GM23338 (cell line): ENCODE measurements at regions not wholly inside any gene's neighbourhood (a gene's known extent, or its start where the extent isn't known, plus 50 kb on each side); places are given as distances from the start of the nearest gene placed in this dataset.

Experiments
- CREB1 ChIP-seq: fragments of 250-450 bp; sonication (Bioruptor Pico); IDR thresholded peaks from 2 replicates; pipeline ENCODE4 v1.5.0; 2020; ENCODE audit warnings: low read depth, mild to moderate bottlenecking, moderate library complexity
- EZH2 ChIP-seq: fragments of 200-600 bp; sonication (generic); IDR thresholded peaks from one replicate; pipeline ENCODE4 v1.8.0; 2017; ENCODE audit warnings: antibody characterized with exemption, mild to moderate bottlenecking, low read depth; ENCODE audit not compliant: unreplicated experiment
- EZH2phosphoT487 ChIP-seq: fragments of 200-600 bp; sonication (generic); IDR thresholded peaks from one replicate; pipeline ENCODE4 v1.8.1; 2018; ENCODE audit warnings: antibody characterized with exemption; ENCODE audit not compliant: unreplicated experiment
- NANOG ChIP-seq: IDR thresholded peaks from 2 replicates; pipeline ENCODE4 v1.6.1; 2016; ENCODE audit warnings: antibody characterized with exemption, borderline replicate concordance
- POLR2AphosphoS5 ChIP-seq: IDR thresholded peaks from 2 replicates; pipeline ENCODE4 v1.6.1; 2016; ENCODE audit warnings: antibody characterized with exemption, low read depth
- STAT1 ChIP-seq: IDR thresholded peaks from one replicate; pipeline ENCODE4 v1.6.1; 2016; ENCODE audit warnings: antibody characterized with exemption; ENCODE audit not compliant: unreplicated experiment
- ZNF114 ChIP-seq: fragments of 250-450 bp; sonication (Bioruptor Pico); IDR thresholded peaks from 2 replicates; pipeline ENCODE4 v1.5.0; 2020; ENCODE audit warnings: mild to moderate bottlenecking, moderate library complexity
- ZNF331 ChIP-seq: fragments of 250-450 bp; sonication (Bioruptor Pico); IDR thresholded peaks from 2 replicates; pipeline ENCODE4 v1.5.0; 2020; ENCODE audit warnings: low read depth, mild to moderate bottlenecking, moderate library complexity
- TF ChIP-seq, protein P1 (sequence below), 2 experiments: fragments of 200-600 bp in 1 of 2; sonication (generic) in 1 of 2; conservative IDR thresholded peaks; 2 replicates each; pipeline versions ENCODE4 v1.5.1 to v1.6.1; 2016 to 2017; ENCODE audit warnings: antibody characterized with exemption in 2 of 2, low read depth in 2 of 2, mild to moderate bottlenecking in 2 of 2, moderate library complexity in 1 of 2
- TF ChIP-seq, protein P2 (sequence below): IDR thresholded peaks from one replicate; pipeline ENCODE4 v1.6.1; 2018; ENCODE audit warnings: antibody characterized with exemption; ENCODE audit not compliant: unreplicated experiment

DNA sequence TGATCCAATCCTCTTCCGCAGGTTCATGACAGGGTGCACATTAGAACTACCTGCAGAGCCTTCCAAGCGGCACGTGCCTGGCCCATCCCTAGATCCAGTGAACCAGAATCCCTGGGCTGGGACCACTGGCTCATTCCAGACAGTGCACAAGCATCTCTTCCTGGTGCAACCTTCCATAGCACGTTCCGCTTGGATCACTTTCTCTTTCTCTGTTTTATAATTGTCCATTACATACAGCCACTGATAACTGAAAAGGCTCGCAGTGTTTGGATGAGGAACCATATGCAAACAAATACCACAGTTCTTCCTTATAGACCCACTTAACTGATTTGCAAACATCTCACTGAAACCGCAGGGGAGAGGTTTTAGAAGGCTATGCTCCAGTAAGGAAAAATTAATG lies 59.6 kb upstream of the DDR1 start:
- TF ChIP-seq, protein P1, sequence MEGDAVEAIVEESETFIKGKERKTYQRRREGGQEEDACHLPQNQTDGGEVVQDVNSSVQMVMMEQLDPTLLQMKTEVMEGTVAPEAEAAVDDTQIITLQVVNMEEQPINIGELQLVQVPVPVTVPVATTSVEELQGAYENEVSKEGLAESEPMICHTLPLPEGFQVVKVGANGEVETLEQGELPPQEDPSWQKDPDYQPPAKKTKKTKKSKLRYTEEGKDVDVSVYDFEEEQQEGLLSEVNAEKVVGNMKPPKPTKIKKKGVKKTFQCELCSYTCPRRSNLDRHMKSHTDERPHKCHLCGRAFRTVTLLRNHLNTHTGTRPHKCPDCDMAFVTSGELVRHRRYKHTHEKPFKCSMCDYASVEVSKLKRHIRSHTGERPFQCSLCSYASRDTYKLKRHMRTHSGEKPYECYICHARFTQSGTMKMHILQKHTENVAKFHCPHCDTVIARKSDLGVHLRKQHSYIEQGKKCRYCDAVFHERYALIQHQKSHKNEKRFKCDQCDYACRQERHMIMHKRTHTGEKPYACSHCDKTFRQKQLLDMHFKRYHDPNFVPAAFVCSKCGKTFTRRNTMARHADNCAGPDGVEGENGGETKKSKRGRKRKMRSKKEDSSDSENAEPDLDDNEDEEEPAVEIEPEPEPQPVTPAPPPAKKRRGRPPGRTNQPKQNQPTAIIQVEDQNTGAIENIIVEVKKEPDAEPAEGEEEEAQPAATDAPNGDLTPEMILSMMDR (conservative IDR thresholded peaks at IDR 0.05; ENCODE audit: low read depth in 2 of 2): no peak
- TF ChIP-seq, protein P2, sequence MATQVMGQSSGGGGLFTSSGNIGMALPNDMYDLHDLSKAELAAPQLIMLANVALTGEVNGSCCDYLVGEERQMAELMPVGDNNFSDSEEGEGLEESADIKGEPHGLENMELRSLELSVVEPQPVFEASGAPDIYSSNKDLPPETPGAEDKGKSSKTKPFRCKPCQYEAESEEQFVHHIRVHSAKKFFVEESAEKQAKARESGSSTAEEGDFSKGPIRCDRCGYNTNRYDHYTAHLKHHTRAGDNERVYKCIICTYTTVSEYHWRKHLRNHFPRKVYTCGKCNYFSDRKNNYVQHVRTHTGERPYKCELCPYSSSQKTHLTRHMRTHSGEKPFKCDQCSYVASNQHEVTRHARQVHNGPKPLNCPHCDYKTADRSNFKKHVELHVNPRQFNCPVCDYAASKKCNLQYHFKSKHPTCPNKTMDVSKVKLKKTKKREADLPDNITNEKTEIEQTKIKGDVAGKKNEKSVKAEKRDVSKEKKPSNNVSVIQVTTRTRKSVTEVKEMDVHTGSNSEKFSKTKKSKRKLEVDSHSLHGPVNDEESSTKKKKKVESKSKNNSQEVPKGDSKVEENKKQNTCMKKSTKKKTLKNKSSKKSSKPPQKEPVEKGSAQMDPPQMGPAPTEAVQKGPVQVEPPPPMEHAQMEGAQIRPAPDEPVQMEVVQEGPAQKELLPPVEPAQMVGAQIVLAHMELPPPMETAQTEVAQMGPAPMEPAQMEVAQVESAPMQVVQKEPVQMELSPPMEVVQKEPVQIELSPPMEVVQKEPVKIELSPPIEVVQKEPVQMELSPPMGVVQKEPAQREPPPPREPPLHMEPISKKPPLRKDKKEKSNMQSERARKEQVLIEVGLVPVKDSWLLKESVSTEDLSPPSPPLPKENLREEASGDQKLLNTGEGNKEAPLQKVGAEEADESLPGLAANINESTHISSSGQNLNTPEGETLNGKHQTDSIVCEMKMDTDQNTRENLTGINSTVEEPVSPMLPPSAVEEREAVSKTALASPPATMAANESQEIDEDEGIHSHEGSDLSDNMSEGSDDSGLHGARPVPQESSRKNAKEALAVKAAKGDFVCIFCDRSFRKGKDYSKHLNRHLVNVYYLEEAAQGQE: no peak
- TF ChIP-seq POLR2AphosphoS5 (no peak), EZH2phosphoT487 (no peak), EZH2 (no peak), ZNF331 (CRISPR knock-in tag) (no peak), ZNF114 (CRISPR knock-in tag) (no peak), CREB1 (no peak), NANOG (no peak), STAT1 (no peak)
